ENCODE measurements at regions not wholly inside any gene's neighbourhood (a gene's known extent, or its start where the extent isn't known, plus 50 kb on each side); places are given as distances from the start of the nearest gene placed in this dataset.

DNA sequence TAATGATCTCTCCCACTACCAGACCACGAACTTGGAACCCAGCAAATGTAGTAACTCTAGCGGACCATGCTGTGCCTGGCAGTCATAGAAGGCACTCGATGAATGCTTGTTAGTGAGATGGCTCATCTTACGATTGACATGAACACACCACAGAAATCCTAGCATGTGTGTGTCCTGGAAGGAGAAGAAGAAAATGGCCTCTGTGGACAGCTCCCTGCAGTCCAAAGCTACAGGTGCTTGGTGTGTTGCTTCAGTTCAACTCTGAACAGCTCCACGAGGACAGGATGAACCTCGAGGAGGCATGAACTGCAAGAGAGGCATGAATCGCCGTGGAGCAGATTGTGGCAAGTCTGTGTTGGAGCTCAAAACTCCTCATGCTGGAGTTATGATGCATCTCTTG lies 93.5 kb downstream of the KLF6 start:
- no peak for DNase-seq

DNA sequence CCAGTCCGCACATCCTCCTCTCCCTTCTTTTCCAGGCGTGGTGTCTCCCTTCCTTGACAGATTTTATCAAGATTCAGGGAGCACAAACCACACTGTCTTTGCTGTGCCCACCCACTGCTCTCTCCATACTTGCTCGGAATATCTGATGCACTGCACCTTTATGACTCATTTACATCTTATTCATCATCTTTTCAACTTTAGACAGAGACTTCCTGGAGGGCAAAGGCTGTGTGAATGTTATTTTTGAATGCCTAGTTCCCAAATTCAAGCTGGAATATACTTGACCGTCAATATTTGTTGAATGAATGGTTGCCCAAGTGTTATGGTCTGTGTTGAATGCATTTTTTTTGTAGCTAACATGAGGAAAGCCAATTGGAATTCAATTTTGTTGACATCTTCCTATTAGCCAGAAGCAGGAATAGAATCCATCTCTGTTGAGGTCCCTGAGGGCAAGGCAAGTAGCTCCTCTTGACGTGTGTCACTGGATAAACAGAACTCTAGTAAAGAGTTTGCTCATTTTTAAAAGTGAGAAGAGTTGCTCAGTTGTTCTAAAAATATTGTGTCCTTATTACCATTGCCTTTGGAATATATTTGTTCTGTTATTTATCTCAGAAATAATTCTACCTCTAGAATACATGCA lies 95.0 kb downstream of the KLF6 start:
- DNase-seq: no peak

DNA sequence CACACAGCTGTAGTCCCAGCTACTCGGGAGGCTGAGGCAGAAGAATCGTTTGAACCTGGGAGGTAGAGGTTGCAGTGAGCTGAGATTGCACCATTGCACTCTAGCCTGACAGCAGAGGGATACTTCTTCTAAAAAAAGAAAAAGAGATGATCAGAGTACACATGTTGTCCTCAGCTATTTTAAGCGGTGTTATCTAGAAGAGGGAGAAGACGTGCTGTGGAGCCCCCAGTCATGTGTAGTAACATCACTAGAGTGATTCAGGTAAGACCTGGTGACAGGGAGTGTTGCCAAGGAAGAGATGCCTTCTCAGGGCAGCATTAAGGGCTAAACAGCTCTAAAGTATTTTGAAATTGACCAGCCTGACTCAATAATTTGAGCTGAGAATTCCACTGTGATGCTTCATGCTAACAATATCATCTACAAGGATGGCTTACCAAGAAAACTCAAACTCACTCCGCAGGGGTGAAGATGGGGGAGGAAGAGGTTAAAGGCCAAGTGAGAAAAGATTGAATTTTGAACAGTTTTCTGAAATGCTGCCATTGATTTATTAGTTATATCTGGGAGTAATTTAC lies 97.4 kb downstream of the KLF6 start:
- DNase-seq: no peak

DNA sequence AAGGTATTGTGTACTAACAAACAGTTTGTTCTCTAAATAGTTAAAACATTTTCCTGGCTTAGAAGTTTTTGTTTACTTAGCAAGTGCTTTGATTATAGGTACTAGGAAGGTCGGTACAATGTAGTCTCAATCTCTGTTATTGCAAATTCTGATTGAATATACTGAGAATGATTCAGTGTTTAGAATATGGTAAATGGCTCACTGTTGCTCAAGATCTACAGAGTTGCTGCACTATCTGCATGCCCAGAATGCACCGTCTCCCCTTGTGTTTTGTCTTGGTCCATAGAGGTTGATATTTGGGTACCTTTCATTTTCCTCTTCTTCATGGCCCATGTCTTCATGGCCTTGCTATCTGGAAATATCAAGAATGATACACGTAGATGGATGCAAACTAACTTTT lies 99.6 kb downstream of the KLF6 start:
- no peak for DNase-seq

DNA sequence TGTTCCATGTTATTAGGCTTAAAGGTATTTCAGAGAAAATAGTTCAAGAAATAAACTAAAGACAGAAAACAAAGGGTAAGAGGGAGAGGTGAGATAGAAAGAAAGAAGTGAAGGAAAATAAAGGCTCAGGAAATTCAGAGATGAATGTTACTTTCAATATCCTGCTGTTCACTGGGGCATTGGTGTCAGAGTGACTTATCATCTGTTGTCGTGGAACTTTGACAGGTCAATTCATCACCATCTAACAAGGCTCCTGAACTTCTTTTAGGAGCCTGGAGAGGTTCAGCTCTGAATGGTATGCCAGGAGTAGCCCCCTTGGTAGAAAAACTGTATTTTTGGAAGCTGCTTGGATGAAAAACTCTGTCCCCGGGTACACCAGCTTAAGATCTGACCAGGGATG lies 100.1 kb downstream of the KLF6 start:
- DNase-seq: no peak

- DNase-seq: no peak
Observed at GRCh38 chr10:3683560-3683959, 101.4 kb downstream of the KLF6 start.

- no peak for DNase-seq
Observed at GRCh38 chr10:3682745-3683144, 102.3 kb downstream of the KLF6 start.

DNA sequence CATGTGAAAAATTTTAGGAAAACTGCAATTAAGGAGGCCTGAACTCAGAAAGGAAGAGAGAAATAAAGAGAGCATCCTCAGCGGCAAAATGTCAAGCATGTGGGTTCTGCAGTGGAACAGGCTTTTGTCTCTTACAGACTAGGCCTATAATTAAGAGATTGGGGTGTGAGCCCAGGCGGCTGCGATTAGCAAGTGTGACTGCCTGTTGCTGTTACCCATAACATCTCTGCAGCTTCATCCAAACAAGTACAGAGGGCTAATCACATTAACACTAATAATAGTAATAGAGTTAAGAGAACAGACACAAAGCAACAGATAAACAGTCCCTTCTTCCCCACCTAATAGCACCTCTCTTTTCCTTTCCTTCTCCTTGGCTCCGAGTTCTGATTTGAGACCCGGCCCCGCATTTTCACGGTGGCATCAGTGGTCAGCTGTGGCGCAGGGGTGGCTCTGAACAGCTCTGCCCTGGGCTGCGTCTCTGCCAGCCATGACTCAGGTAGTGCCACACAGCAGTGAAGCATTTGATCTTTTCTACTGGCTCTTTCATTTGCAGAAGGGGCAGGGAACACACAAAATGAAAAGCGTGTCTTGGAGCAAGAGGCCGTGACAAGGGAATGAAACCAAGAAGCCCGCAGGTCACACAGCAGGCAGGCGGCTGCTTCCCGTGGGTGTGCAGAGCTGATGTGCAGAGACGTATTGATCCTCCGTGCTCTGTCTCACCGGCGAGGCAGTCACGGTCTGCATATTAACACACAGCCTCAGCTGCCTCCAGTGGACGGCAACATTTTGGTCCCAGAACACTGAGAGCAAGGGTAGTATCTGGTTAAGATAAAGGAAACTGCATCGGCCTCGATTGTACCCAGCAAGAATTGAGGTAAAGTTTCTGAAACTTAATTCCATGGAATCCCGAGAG lies 103.1 kb downstream of the KLF6 start:
- no peak for DNase-seq

- DNase-seq: no peak
Observed at GRCh38 chr10:3679950-3680629, 104.9 kb downstream of the KLF6 start.

DNA sequence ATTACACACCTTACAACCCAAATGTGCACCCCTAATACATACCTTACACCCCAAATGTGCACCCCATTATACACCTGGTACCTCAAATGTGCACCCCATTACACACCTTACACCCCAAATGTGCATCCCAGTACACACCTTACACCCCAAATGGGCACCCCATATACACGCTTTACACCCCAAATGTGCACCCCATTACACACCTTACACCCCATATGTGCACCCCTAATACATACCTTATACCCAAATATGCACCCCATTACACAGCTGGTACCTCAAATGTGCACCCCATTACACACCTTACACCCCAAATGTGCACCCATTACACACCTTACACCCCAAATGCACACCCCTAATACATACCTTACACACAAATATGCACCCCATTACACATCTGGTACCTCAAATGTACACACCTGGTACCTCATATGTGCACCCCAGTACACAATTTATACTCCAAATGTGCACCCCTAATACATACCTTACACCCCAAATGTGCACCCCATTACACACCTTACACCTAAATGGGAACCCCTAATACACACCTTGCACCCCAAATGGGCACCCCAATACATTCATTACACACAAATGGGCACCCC lies 106.3 kb downstream of the KLF6 start:
- no peak for DNase-seq

- no peak for DNase-seq
Observed at GRCh38 chr10:3676564-3676963, 108.4 kb downstream of the KLF6 start.

GRCh38 chr10:3672220-3672619 lies 112.8 kb downstream of the KLF6 start:
- DNase-seq: no peak

GRCh38 chr10:3671386-3671955 lies 113.5 kb downstream of the KLF6 start:
- no peak for DNase-seq

- no peak for DNase-seq
Observed at GRCh38 chr10:3668966-3669330, 116.1 kb downstream of the KLF6 start.

GRCh38 chr10:3668276-3668965 lies 116.6 kb downstream of the KLF6 start:
- DNase-seq: no peak

GRCh38 chr10:3666525-3667302 lies 118.3 kb downstream of the KLF6 start:
- no peak for DNase-seq

GRCh38 chr10:3665316-3665908 lies 119.6 kb downstream of the KLF6 start:
- DNase-seq: no peak

GRCh38 chr10:3662775-3663174 lies 122.2 kb downstream of the KLF6 start:
- no peak for DNase-seq

DNA sequence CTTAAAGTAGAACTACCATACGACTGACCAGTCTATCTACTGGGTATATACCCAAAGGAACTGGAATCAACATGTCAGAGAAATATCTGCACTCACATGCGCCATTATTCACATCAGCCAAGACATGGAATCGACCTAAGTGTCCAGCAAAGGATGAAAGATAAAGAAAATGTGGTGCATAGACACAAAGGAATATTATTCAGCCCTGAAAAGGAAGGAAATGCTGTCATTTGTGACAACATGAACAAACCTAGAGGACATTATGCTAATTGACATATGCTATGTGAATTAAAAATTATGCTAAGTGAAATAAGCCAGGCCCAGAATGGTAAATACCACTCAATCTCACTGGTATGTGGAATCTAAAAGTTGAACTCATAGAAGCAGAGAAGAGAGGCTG lies 123.7 kb downstream of the KLF6 start:
- no peak for DNase-seq

DNA sequence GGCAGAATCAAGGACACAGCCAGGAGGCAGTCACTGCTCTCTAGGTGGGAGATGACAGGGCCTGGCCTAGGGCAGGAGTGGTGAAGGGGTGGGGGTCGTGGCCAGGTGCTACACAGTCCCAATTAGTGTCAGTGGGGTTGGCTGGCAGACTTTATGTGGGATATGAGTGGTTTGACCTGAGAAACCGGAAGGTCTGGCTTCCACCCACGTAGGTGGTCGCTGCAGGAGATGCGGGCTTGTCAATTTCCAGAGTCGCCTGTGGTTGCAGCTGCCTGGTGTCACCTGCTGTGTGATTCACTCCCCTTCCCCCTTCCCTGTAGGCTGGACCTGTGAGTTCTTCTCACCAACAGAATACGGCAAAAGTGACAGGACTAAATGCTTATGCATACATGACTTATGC lies 124.3 kb downstream of the KLF6 start:
- no peak for DNase-seq

All from hippocampal formation (tissue), 2 donors.